HL-60 (cell line): ENCODE measurements at regions not wholly inside any gene's neighbourhood (a gene's known extent, or its start where the extent isn't known, plus 50 kb on each side); places are given as distances from the start of the nearest gene placed in this dataset.

Experiments
- CTCF ChIP-seq: IDR thresholded peaks from one replicate; pipeline ENCODE4 v1.5.1; 2011; ENCODE audit warnings: low read length, control low read depth, inconsistent platforms; ENCODE audit not compliant: insufficient read depth
- POLR2AphosphoS5 ChIP-seq: IDR thresholded peaks from 2 replicates; pipeline ENCODE4 v1.6.1; 2012; ENCODE audit warnings: low read depth
- SPI1 ChIP-seq: IDR thresholded peaks from 2 replicates; pipeline ENCODE4 v1.6.1; 2012; ENCODE audit warnings: low read depth, mild to moderate bottlenecking, borderline replicate concordance
- TF ChIP-seq, protein P1 (sequence below): IDR thresholded peaks from 2 replicates; pipeline ENCODE4 v1.6.1; 2012; ENCODE audit warnings: low read depth; ENCODE audit not compliant: insufficient replicate concordance

DNA sequence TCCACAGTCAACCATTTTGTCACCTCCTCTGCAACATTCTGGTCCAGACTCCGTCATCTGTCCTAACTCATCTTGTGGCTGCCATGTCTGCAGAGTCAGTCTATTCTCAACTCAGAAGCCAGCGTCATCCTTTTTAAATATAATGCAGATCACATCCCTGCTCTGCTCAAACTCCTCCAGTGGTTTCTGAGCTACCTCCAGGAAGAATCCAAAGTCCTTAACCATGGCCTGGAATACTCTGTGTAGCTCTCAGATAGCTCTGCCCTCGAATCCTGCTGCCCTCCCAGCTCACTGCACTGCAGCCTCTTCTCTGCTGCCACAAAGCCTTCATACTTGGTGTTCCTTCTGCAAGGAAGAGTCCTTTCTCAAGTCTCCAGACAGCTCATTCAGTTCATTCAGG is 190.8 kb downstream of the FOXO1 start:
- no peak for TF ChIP-seq CTCF
- no peak for TF ChIP-seq POLR2AphosphoS5
- TF ChIP-seq, protein P1, sequence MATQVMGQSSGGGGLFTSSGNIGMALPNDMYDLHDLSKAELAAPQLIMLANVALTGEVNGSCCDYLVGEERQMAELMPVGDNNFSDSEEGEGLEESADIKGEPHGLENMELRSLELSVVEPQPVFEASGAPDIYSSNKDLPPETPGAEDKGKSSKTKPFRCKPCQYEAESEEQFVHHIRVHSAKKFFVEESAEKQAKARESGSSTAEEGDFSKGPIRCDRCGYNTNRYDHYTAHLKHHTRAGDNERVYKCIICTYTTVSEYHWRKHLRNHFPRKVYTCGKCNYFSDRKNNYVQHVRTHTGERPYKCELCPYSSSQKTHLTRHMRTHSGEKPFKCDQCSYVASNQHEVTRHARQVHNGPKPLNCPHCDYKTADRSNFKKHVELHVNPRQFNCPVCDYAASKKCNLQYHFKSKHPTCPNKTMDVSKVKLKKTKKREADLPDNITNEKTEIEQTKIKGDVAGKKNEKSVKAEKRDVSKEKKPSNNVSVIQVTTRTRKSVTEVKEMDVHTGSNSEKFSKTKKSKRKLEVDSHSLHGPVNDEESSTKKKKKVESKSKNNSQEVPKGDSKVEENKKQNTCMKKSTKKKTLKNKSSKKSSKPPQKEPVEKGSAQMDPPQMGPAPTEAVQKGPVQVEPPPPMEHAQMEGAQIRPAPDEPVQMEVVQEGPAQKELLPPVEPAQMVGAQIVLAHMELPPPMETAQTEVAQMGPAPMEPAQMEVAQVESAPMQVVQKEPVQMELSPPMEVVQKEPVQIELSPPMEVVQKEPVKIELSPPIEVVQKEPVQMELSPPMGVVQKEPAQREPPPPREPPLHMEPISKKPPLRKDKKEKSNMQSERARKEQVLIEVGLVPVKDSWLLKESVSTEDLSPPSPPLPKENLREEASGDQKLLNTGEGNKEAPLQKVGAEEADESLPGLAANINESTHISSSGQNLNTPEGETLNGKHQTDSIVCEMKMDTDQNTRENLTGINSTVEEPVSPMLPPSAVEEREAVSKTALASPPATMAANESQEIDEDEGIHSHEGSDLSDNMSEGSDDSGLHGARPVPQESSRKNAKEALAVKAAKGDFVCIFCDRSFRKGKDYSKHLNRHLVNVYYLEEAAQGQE, result no peak
- TF ChIP-seq SPI1, result no peak
